ENCODE measurements at regions not wholly inside any gene's neighbourhood (a gene's known extent, or its start where the extent isn't known, plus 50 kb on each side); places are given as distances from the start of the nearest gene placed in this dataset.

- H2BK12ac ChIP-seq (ENCODE audit: low read depth, low read length), result no peak overlapping the region
- H3K79me1 ChIP-seq (ENCODE audit: low read depth, low read length), result no peaks in the 10 kb centered on the region
- no peak overlapping the region for H2BK15ac ChIP-seq (ENCODE audit: low read length)
- no peaks in the 10 kb centered on the region for H3K9me3 ChIP-seq (ENCODE audit: insufficient read depth in 2 of 2, low read depth in 1 of 2, low read length in 1 of 2)
- POLR2A ChIA-PET (ENCODE audit: partially characterized antibody), result no interaction called here
- H3K79me2 ChIP-seq (ENCODE audit: control insufficient read depth in 1 of 2, insufficient read depth in 2 of 2, low read length in 2 of 2), result no peaks in the 10 kb centered on the region
- H3K56ac ChIP-seq (replicated peaks; ENCODE audit: insufficient read length, low read depth, low read length), result no peak overlapping the region
- no peak overlapping the region for H2BK20ac ChIP-seq (ENCODE audit: low read length)
- no peaks in the 10 kb centered on the region for H3K23me2 ChIP-seq (ENCODE audit: low read depth, low read length)
- no peak overlapping the region for H4K5ac ChIP-seq (ENCODE audit: insufficient read length, low read depth, low read length)
- H2BK5ac ChIP-seq (ENCODE audit: low read depth, low read length), result no peak overlapping the region
- H3K36me3 ChIP-seq (ENCODE audit: control insufficient read depth in 2 of 4, insufficient read depth in 4 of 4, low read length in 3 of 4), result no peaks in the 10 kb centered on the region
- H3K27me3 ChIP-seq (replicated peaks in 1 of 4; ENCODE audit: control insufficient read depth in 3 of 4, extremely low read depth in 1 of 4, insufficient read depth in 3 of 4, low read length in 3 of 4), result no peaks in the 10 kb centered on the region
- no peak overlapping the region for H3K23ac ChIP-seq (ENCODE audit: insufficient read length)
- H3K9ac ChIP-seq (replicated peaks in 1 of 4; ENCODE audit: extremely low read depth in 1 of 4, low read depth in 3 of 4, low read length in 3 of 4), result no peak overlapping the region
- H2BK120ac ChIP-seq (replicated peaks; ENCODE audit: low read depth, low read length), result no peak overlapping the region
- H2AFZ ChIP-seq (ENCODE audit: low read length), result no peak overlapping the region
- no peaks in the 10 kb centered on the region for H3K4me1 ChIP-seq (replicated peaks in 1 of 4; ENCODE audit: control insufficient read depth in 3 of 4, insufficient read depth in 4 of 4, low read length in 3 of 4)
- no peak overlapping the region for H3K4me3 ChIP-seq (ENCODE audit: extremely low read depth in 1 of 4, insufficient read depth in 2 of 4, low read depth in 3 of 4, low read length in 4 of 4)
- H4K20me1 ChIP-seq (replicated peaks in 1 of 2; ENCODE audit: control insufficient read depth in 1 of 2, insufficient read depth in 2 of 2, low read length in 2 of 2), result no peaks in the 10 kb centered on the region
- no peak overlapping the region for H3K18ac ChIP-seq (ENCODE audit: extremely low read depth, low read length)
- CTCF ChIA-PET (ENCODE audit: partially characterized antibody), result no interaction called here
- no peak overlapping the region for H3K4me2 ChIP-seq (ENCODE audit: insufficient read depth in 1 of 2, low read depth in 2 of 2, low read length in 2 of 2)
- H4K8ac ChIP-seq (ENCODE audit: extremely low read depth, insufficient read depth, low read length), result no peak overlapping the region
- no peak for FAIRE-seq
- DNase-seq (ENCODE audit: low read depth in 1 of 2, low spot score in 2 of 2), result no peak
- no peak overlapping the region for H2AK5ac ChIP-seq (ENCODE audit: low read depth, low read length)
- no peak for TF ChIP-seq TCF12 (IDR thresholded peaks at IDR 0.05; ENCODE audit: low read depth, low read length)
- no peak for TF ChIP-seq CTCF (IDR thresholded peaks at IDR 0.05; ENCODE audit: control extremely low read depth in 1 of 3, insufficient read depth in 1 of 3, low read depth in 1 of 3, low read length in 3 of 3)
- TF ChIP-seq POLR2A (IDR thresholded peaks at IDR 0.05; ENCODE audit: control extremely low read depth in 1 of 2, low read depth in 2 of 2, low read length in 2 of 2), result no peak
- no peak for TF ChIP-seq BCL11A (IDR thresholded peaks at IDR 0.05; ENCODE audit: low read depth in 2 of 2, low read length in 2 of 2)
- no peak for TF ChIP-seq EZH2 (IDR thresholded peaks at IDR 0.05; ENCODE audit: low read depth, low read length, severe bottlenecking)
- no peak for TF ChIP-seq RXRA (IDR thresholded peaks at IDR 0.05; ENCODE audit: insufficient read depth, low read depth, low read length)
- no peak for TF ChIP-seq MAFK (IDR thresholded peaks at IDR 0.05; ENCODE audit: low read depth, low read length)
- no peak overlapping the region for H3K27ac ChIP-seq (ENCODE audit: low read depth, low read length)
- 96% methylated on average over 2 of the region's 2 CpGs; no CpG with 5 or more reads in 1 of the 2 experiments for WGBS, 2 experiments (ENCODE audit: extremely low coverage in 1 of 2, insufficient coverage in 1 of 2, insufficient read length in 1 of 2, insufficient replicate concordance in 2 of 2, low coverage in 1 of 2, low lambda C conversion rate in 2 of 2, missing lambda C conversion rate in 1 of 2)
- H4K91ac ChIP-seq (replicated peaks; ENCODE audit: insufficient read length, low read length), result no peak overlapping the region
- no peak overlapping the region for H3K14ac ChIP-seq (ENCODE audit: insufficient read length)
- no peak overlapping the region for H3K4ac ChIP-seq (replicated peaks; ENCODE audit: insufficient read length, low read depth, low read length)
Observed at GRCh38 chr5:30034870-30035269, 1158.6 kb upstream of the CDH6 start.

All from H1 (cell line).